ENCODE measurements at regions not wholly inside any gene's neighbourhood (a gene's known extent, or its start where the extent isn't known, plus 50 kb on each side); places are given as distances from the start of the nearest gene placed in this dataset.

- DNase-seq (ENCODE audit: low read depth) = peak; percentile 73
Measured at GRCh38 chr7:113710310-113711096, 208.3 kb downstream of the PPP1R3A start.

GRCh38 chr7:113705439-113705838 is 213.4 kb downstream of the PPP1R3A start:
- DNase-seq (ENCODE audit: low read depth) = no peak

GRCh38 chr7:113698556-113699220 is 220.1 kb downstream of the PPP1R3A start:
- peak; percentile 29 for DNase-seq (ENCODE audit: low read depth)

- DNase-seq (ENCODE audit: low read depth) = no peak
Measured at GRCh38 chr7:113694149-113694548, 224.7 kb downstream of the PPP1R3A start.

GRCh38 chr7:113684165-113684564 is 234.6 kb downstream of the PPP1R3A start:
- DNase-seq (ENCODE audit: low read depth) = no peak

- no peak for DNase-seq (ENCODE audit: low read depth)
Measured at GRCh38 chr7:113677811-113678210, 241.0 kb downstream of the PPP1R3A start.

GRCh38 chr7:113664867-113665266 is 253.9 kb downstream of the PPP1R3A start:
- DNase-seq (ENCODE audit: low read depth) = no peak

GRCh38 chr7:113659416-113659815 is 259.4 kb downstream of the PPP1R3A start:
- DNase-seq (ENCODE audit: low read depth) = no peak

- no peak for DNase-seq (ENCODE audit: low read depth)
Measured at GRCh38 chr7:113657603-113658002, 261.2 kb downstream of the PPP1R3A start.

GRCh38 chr7:113652501-113652900 is 266.3 kb downstream of the PPP1R3A start:
- peak; percentile 10 for DNase-seq (ENCODE audit: low read depth)

- DNase-seq (ENCODE audit: low read depth) = no peak
Measured at GRCh38 chr7:113649556-113649955, 269.3 kb downstream of the PPP1R3A start.

GRCh38 chr7:113639221-113639620 is 279.6 kb downstream of the PPP1R3A start:
- no peak for DNase-seq (ENCODE audit: low read depth)

- peak; percentile 34 for DNase-seq (ENCODE audit: low read depth)
Measured at GRCh38 chr7:113636727-113637421, 281.9 kb downstream of the PPP1R3A start.

GRCh38 chr7:113635492-113635891 is 283.3 kb downstream of the PPP1R3A start:
- no peak for DNase-seq (ENCODE audit: low read depth)

GRCh38 chr7:113633073-113633472 is 285.7 kb downstream of the PPP1R3A start:
- no peak for DNase-seq (ENCODE audit: low read depth)

- peak; percentile 7 for DNase-seq (ENCODE audit: low read depth)
Measured at GRCh38 chr7:113628948-113629847, 289.6 kb downstream of the PPP1R3A start.

GRCh38 chr7:113625494-113626102 is 293.2 kb downstream of the PPP1R3A start:
- no peak for DNase-seq (ENCODE audit: low read depth)

GRCh38 chr7:113622796-113623195 is 296.0 kb downstream of the PPP1R3A start:
- peak; percentile 1 for DNase-seq (ENCODE audit: low read depth)

GRCh38 chr7:113610572-113610971 is 308.2 kb downstream of the PPP1R3A start:
- no peak for DNase-seq (ENCODE audit: low read depth)

- no peak for DNase-seq (ENCODE audit: low read depth)
Measured at GRCh38 chr7:113608782-113609181, 310.0 kb downstream of the PPP1R3A start.

GRCh38 chr7:113606325-113606724 is 312.5 kb downstream of the PPP1R3A start:
- no peak for DNase-seq (ENCODE audit: low read depth)
